ENCODE measurements at regions not wholly inside any gene's neighbourhood (a gene's known extent, or its start where the extent isn't known, plus 50 kb on each side); places are given as distances from the start of the nearest gene placed in this dataset.

- TF ChIP-seq SIN3A (IDR thresholded peaks at IDR 0.05; ENCODE audit: borderline replicate concordance, insufficient read depth, low read length): no peak
- TF ChIP-seq TAF1 (IDR thresholded peaks at IDR 0.05; ENCODE audit: borderline replicate concordance, insufficient read depth, low read length): no peak
- TF ChIP-seq FOXP2 (optimal IDR thresholded peaks at IDR 0.05; ENCODE audit: borderline replicate concordance, extremely low read depth, extremely low read length, insufficient read depth): no peak
- TF ChIP-seq, protein P1, sequence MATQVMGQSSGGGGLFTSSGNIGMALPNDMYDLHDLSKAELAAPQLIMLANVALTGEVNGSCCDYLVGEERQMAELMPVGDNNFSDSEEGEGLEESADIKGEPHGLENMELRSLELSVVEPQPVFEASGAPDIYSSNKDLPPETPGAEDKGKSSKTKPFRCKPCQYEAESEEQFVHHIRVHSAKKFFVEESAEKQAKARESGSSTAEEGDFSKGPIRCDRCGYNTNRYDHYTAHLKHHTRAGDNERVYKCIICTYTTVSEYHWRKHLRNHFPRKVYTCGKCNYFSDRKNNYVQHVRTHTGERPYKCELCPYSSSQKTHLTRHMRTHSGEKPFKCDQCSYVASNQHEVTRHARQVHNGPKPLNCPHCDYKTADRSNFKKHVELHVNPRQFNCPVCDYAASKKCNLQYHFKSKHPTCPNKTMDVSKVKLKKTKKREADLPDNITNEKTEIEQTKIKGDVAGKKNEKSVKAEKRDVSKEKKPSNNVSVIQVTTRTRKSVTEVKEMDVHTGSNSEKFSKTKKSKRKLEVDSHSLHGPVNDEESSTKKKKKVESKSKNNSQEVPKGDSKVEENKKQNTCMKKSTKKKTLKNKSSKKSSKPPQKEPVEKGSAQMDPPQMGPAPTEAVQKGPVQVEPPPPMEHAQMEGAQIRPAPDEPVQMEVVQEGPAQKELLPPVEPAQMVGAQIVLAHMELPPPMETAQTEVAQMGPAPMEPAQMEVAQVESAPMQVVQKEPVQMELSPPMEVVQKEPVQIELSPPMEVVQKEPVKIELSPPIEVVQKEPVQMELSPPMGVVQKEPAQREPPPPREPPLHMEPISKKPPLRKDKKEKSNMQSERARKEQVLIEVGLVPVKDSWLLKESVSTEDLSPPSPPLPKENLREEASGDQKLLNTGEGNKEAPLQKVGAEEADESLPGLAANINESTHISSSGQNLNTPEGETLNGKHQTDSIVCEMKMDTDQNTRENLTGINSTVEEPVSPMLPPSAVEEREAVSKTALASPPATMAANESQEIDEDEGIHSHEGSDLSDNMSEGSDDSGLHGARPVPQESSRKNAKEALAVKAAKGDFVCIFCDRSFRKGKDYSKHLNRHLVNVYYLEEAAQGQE (IDR thresholded peaks at IDR 0.05; ENCODE audit: insufficient read depth in 1 of 2, low read depth in 2 of 2, low read length in 2 of 2): no peak
- TF ChIP-seq POLR2AphosphoS5 (IDR thresholded peaks at IDR 0.05; ENCODE audit: low read depth, low read length): no peak
Observed at GRCh38 chr13:80115616-80116015, 225.3 kb downstream of the SPRY2 start.

GRCh38 chr13:80113714-80114454 lies 227.0 kb downstream of the SPRY2 start:
- no peak for TF ChIP-seq SIN3A (IDR thresholded peaks at IDR 0.05; ENCODE audit: borderline replicate concordance, insufficient read depth, low read length)

GRCh38 chr13:80109303-80109702 lies 231.6 kb downstream of the SPRY2 start:
- TF ChIP-seq SIN3A (IDR thresholded peaks at IDR 0.05; ENCODE audit: borderline replicate concordance, insufficient read depth, low read length): no peak
- no peak for TF ChIP-seq FOXP2 (optimal IDR thresholded peaks at IDR 0.05; ENCODE audit: borderline replicate concordance, extremely low read depth, extremely low read length, insufficient read depth)
- TF ChIP-seq TAF1 (IDR thresholded peaks at IDR 0.05; ENCODE audit: borderline replicate concordance, insufficient read depth, low read length): no peak
- TF ChIP-seq POLR2AphosphoS5 (IDR thresholded peaks at IDR 0.05; ENCODE audit: low read depth, low read length): no peak
- TF ChIP-seq, protein P1 (IDR thresholded peaks at IDR 0.05; ENCODE audit: insufficient read depth in 1 of 2, low read depth in 2 of 2, low read length in 2 of 2): no peak

- TF ChIP-seq, protein P1 (IDR thresholded peaks at IDR 0.05; ENCODE audit: insufficient read depth in 1 of 2, low read depth in 2 of 2, low read length in 2 of 2): no peak
- TF ChIP-seq FOXP2 (optimal IDR thresholded peaks at IDR 0.05; ENCODE audit: borderline replicate concordance, extremely low read depth, extremely low read length, insufficient read depth): no peak
- no peak for TF ChIP-seq POLR2AphosphoS5 (IDR thresholded peaks at IDR 0.05; ENCODE audit: low read depth, low read length)
- no peak for TF ChIP-seq TAF1 (IDR thresholded peaks at IDR 0.05; ENCODE audit: borderline replicate concordance, insufficient read depth, low read length)
Observed at GRCh38 chr13:80105350-80105749, 235.6 kb downstream of the SPRY2 start.

- TF ChIP-seq POLR2AphosphoS5 (IDR thresholded peaks at IDR 0.05; ENCODE audit: low read depth, low read length): no peak
- no peak for TF ChIP-seq SIN3A (IDR thresholded peaks at IDR 0.05; ENCODE audit: borderline replicate concordance, insufficient read depth, low read length)
- TF ChIP-seq, protein P1 (IDR thresholded peaks at IDR 0.05; ENCODE audit: insufficient read depth in 1 of 2, low read depth in 2 of 2, low read length in 2 of 2): no peak
- TF ChIP-seq FOXP2 (optimal IDR thresholded peaks at IDR 0.05; ENCODE audit: borderline replicate concordance, extremely low read depth, extremely low read length, insufficient read depth): no peak
- no peak for TF ChIP-seq TAF1 (IDR thresholded peaks at IDR 0.05; ENCODE audit: borderline replicate concordance, insufficient read depth, low read length)
Observed at GRCh38 chr13:80101040-80101439, 239.9 kb downstream of the SPRY2 start.

Data from PFSK-1 (cell line).